HG02938 (cell line): ENCODE measurements at regions not wholly inside any gene's neighbourhood (a gene's known extent, or its start where the extent isn't known, plus 50 kb on each side); places are given as distances from the start of the nearest gene placed in this dataset.
"Not testable (repeated sequence)": the region's sequence is repeated elsewhere in the genome, so short reads cannot be mapped to it uniquely, and the experiment has no call there.

ENCODE experiments used
- ATAC-seq: cut with Tn5 transposase; IDR thresholded peaks from one replicate; pipeline ENCODE4 v1.9.1; 2021; ENCODE audit warnings: mild to moderate bottlenecking, moderate library complexity; ENCODE audit not compliant: unreplicated experiment

DNA sequence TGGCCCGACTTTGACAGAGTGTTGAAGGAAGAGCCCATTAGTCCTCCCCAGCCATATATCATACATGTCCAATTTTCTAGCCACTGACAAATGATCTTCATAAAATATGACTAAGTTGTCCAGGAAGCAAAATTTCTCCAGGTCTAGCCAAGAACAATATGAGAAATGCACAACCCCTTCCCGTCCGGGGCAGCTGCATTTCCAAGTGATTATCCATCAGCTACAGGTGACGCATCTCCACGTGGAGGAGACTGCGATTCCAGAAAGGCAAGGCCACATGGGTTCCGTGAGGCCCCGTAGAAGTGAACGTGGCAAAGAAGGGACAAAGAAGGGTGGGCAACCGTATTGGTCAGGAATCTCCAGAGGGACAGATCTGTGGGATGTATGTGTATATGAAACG lies 118.6 kb downstream of the ATP6V0E2 start:
- not testable (repeated sequence) for ATAC-seq

DNA sequence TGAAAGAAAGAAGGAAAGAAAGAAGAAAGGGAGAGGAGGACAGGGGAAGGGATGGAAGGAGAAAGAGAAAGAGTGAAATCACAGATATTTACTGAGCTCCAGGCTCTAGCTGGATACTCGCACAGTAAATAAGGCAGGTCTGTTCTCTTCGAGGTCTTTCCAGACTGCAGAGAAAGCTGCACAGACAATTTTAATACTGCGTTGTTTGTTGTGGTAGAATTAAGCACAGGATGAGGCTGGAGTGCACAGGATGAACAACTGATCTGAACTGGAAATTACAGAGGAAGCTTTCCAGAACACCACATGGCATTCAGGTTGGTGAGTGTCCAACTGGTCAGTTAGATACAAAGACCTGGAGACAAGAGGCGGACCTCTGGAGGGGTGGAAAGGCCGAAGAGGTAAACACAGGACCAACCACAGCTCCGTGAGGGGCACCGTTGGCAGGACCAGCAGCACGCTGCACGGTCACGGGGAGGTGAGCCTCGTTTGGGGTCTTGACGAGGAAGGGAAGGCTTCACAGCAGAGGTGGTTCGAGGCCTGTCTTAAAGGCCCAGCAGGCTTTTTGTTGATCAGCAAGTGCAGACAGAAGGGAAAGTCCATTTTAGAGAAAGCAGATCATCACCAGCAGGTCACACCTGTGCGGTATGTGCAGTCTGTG lies 121.7 kb downstream of the ATP6V0E2 start:
- ATAC-seq = not testable (repeated sequence)

DNA sequence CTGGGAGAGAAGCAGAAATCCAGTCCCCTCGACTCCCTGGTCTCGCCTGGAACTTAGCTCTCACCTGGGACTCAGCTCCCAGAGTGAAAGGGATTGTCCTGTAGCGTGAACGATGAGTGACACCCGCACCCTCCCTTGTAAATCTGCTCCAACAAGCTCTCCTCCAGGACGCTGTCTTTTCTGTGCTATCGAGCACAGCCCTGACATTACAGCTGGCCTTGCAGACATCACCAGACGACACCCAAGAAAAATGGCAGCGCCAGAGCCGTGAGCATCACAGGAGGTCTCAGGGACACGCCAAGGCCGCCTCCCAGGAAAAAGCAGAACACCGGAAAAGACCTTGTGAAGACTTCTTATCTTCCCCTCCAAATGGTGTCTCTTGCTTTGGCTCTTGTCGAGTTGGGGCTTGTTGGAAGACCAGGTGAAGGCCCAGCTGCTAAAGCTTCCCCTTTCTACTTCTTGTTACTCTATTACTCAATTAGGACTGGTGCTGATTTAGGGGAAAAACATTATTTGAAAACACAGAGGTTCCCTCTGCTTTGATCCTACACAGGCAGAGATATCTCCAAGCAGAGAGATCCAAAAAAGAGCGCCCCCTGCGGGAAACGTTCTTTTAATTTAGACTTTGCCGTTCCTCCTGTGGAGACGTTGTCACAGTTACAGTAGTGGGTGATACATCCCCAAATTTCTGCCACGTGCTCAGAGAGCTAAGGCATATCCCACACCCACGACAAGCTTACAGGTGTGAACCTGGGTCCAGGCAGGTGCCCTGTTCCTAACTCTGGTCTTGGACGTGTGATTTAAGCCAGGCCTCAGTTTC lies 127.2 kb downstream of the ATP6V0E2 start:
- ATAC-seq = not testable (repeated sequence)

- ATAC-seq = no peak
These were observed 129.6 kb downstream of the ATP6V0E2 start for GRCh38 chr7:150003304-150003810.

- not testable (repeated sequence) for ATAC-seq
These were observed 130.2 kb downstream of the ATP6V0E2 start for GRCh38 chr7:150003973-150004372.

GRCh38 chr7:150004843-150005242 lies 131.1 kb downstream of the ATP6V0E2 start:
- ATAC-seq = not testable (repeated sequence)

DNA sequence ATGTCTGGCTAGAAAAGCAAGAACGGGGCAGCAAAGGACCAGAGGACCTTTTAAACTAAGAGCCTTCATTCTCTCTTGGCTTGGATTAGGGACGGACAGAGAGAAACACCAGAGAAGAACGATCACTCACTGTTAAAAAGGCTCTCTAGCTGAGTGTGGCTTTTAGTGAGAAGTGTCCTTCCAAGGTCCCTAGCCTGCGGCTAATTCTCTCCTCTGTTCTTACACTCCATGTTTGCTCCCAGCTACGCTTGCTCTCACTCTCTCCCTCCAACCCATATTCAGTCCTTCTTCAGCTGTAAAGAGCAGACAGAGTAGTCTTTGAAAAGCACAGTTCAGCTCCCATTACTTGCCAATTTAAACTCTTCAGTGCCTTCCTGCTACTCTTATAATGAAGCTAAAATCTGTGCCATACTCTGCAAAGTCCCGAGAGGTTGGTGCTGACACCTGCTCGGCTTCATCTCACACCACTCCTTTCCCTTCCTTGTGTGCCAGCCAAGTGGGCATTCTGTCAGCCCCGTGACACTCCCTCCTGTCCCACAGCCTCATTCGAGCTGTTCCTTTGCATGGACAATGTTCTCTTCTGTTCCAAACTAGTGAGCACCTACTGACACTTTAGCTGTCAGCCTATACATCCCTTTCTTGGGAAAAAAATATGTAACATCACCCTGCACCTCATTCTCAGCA lies 136.0 kb downstream of the ATP6V0E2 start:
- not testable (repeated sequence) for ATAC-seq

GRCh38 chr7:150016651-150017189 lies 143.0 kb downstream of the ATP6V0E2 start:
- ATAC-seq = not testable (repeated sequence)

- not testable (repeated sequence) for ATAC-seq
These were observed 146.4 kb downstream of the ATP6V0E2 start for GRCh38 chr7:150020210-150020609.

GRCh38 chr7:150024550-150025490 lies 151.1 kb downstream of the ATP6V0E2 start:
- ATAC-seq = not testable (repeated sequence)

- ATAC-seq = not testable (repeated sequence)
These were observed 152.0 kb downstream of the ATP6V0E2 start for GRCh38 chr7:150025802-150026201.

DNA sequence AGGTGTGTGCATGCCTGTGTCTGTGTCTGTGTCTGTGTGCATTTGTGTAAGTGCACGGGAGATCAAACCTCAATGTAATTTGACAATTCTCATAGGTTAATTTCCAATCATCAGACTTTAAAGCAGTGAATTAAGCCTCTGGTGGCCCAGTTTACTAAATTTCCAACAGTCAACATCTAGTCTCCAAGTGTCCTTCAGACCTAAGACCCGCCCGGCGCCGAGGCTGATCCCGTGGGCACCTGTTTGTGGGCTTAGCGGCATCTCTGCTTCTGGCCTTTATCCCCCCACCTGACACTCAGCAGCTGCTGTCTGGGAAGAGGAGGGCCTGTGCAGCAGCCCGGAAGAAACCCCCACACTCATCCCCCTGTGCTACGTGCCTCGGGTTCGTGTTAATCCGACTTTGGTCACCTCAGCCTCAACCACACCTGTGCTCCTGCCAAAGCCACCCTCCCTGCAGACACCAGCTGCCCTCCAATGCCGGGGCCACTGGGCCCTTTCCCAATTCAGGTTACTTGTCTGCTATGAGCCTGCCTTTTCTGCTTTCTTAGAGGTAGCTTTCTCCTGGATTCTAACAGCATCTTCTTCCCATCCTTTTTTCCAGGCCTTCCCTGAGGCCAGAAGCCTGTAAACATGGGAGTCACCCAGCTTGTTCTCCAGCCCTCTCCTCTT lies 154.7 kb downstream of the ATP6V0E2 start:
- ATAC-seq = not testable (repeated sequence)

- ATAC-seq = not testable (repeated sequence)
These were observed 155.2 kb downstream of the ATP6V0E2 start for GRCh38 chr7:150029013-150029389.

DNA sequence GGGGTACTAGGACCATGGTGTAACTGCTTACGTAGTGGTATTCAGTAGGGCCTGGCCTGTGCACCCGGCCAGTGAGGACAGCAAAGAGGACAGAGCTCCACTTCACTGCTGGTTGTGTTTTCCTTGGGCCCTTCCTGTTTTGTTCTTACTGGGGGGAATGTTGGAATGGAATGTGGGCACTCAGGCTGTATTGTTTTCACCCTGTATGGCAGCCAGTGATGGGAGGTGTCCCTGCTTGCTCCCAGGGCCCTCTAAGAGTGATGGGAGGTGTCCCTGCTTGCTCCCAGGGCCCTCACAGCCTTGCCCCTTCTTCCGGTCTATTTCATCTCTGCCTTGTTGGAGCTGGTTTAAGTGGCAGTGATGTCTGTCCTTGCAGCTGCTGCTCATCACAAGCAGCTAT lies 158.0 kb downstream of the ATP6V0E2 start:
- not testable (repeated sequence) for ATAC-seq

- ATAC-seq = not testable (repeated sequence)
These were observed 159.9 kb downstream of the ATP6V0E2 start for GRCh38 chr7:150033711-150034110.

DNA sequence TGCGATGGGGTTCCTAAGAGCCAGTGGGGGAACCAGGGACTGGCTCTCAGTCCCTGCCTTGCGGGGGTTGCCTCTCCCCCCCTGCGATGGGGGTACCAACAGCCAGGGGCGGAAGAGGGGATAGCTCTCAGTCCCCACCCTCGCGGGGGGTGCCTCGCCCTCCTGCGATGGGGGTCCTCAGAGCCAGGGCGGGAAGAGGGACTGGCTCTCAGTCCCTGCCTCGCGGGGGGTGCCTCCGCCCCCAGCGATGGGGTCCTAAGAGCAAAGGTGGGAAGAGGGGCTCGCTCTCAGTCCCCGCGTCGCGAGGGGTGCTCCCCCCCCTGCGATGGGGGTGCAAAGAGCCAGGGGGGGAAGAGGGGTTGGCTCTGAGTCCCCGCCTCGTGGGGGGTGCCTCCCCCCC lies 162.0 kb downstream of the ATP6V0E2 start:
- ATAC-seq = not testable (repeated sequence)

- ATAC-seq = not testable (repeated sequence)
These were observed 165.3 kb downstream of the ATP6V0E2 start for GRCh38 chr7:150039061-150039460.

- ATAC-seq = not testable (repeated sequence)
These were observed 168.5 kb downstream of the ATP6V0E2 start for GRCh38 chr7:150042281-150042680.

DNA sequence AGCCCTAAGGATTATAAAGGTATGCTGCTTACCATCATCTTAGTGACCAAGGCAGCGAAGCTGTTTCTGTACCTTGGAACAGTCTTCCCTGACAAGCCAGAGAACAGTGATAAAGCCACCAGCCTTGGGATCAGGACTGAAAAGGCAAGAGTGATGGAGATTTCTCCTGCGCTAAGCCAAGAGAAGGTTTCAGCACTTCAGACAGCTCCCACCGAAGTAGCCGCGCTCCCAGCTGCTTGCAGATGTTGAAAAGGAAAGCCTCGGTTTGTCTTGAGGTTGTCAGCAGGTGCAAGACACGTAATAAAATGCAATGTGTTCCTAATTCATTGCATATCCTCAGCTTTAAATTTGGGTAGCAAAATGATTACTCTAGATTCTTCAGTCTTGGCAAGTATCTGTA lies 171.0 kb downstream of the ATP6V0E2 start:
- not testable (repeated sequence) for ATAC-seq
